Neuronal stem cell (in vitro differentiated cells): ENCODE measurements at regions not wholly inside any gene's neighbourhood (a gene's known extent, or its start where the extent isn't known, plus 50 kb on each side); places are given as distances from the start of the nearest gene placed in this dataset.

Experiments used
- DNase-seq: peaks from one replicate; pipeline ENCODE4 v3.0.0-alpha.2; 2013; ENCODE audit warnings: low spot score
- H2AFZ ChIP-seq: one replicate; pipeline ENCODE4 v1.6.1; 2013; ENCODE audit warnings: mild to moderate bottlenecking, low read length, inconsistent platforms
- H2AK5ac ChIP-seq: 2 replicates; pipeline ENCODE4 v1.6.1; 2013; ENCODE audit warnings: low read depth, mild to moderate bottlenecking, inconsistent platforms, low read length, moderate library complexity, mixed read lengths
- H2BK120ac ChIP-seq: 2 replicates; pipeline ENCODE4 v1.6.1; 2013; ENCODE audit warnings: low read depth, mild to moderate bottlenecking, inconsistent platforms, low read length, moderate library complexity, mixed read lengths
- H2BK12ac ChIP-seq: one replicate; pipeline ENCODE4 v1.6.1; 2013; ENCODE audit warnings: low read length, inconsistent platforms
- H2BK15ac ChIP-seq: 2 replicates; pipeline ENCODE4 v1.6.1; 2013; ENCODE audit warnings: mild to moderate bottlenecking, low read length, inconsistent platforms, mixed read lengths
- H2BK5ac ChIP-seq: one replicate; pipeline ENCODE4 v1.6.1; 2013; ENCODE audit warnings: inconsistent platforms, mild to moderate bottlenecking, low read length, moderate library complexity
- H3K14ac ChIP-seq: one replicate; pipeline ENCODE4 v1.6.1; 2013; ENCODE audit warnings: low read length, inconsistent platforms
- H3K18ac ChIP-seq: 2 replicates; pipeline ENCODE4 v1.6.1; 2013; ENCODE audit warnings: low read length, inconsistent platforms
- H3K23ac ChIP-seq: 2 replicates; pipeline ENCODE4 v1.6.1; 2013; ENCODE audit warnings: low read depth, mild to moderate bottlenecking, mixed read lengths, low read length, inconsistent platforms; ENCODE audit not compliant: poor library complexity
- H3K27ac ChIP-seq: replicated peaks from 3 replicates; pipeline ENCODE4 v1.5.1; 2013; ENCODE audit warnings: low read length, inconsistent platforms
- H3K27me3 ChIP-seq, 3 experiments: 2 replicates each; pipeline ENCODE4 v1.6.1; 2013; ENCODE audit warnings: low read length in 3 of 3, mild to moderate bottlenecking in 2 of 3, inconsistent platforms in 1 of 3, low read depth in 1 of 3, mixed read lengths in 1 of 3, moderate library complexity in 1 of 3; ENCODE audit not compliant: control insufficient read depth in 3 of 3, insufficient read depth in 3 of 3
- H3K36me3 ChIP-seq, 2 donors: replicated peaks in 1 of 2; 2 replicates each; pipeline ENCODE4 v1.6.1; 2013; ENCODE audit warnings: low read length in 2 of 2; ENCODE audit not compliant: control insufficient read depth in 2 of 2, insufficient read depth in 2 of 2
- H3K4ac ChIP-seq: 2 replicates; pipeline ENCODE4 v1.6.1; 2013; ENCODE audit warnings: inconsistent platforms, mild to moderate bottlenecking, low read length, moderate library complexity
- H3K4me1 ChIP-seq, 2 donors: 1 replicate in 1 of 2; 2 replicates in 1 of 2; pipeline ENCODE4 v1.6.1; 2013; ENCODE audit warnings: low read length in 2 of 2, low read depth in 1 of 2; ENCODE audit not compliant: control insufficient read depth in 2 of 2, insufficient read depth in 1 of 2
- H3K4me2 ChIP-seq: one replicate; pipeline ENCODE4 v1.6.1; 2013; ENCODE audit warnings: mild to moderate bottlenecking, low read length, inconsistent platforms; ENCODE audit not compliant: insufficient read depth, poor library complexity, severe bottlenecking
- H3K4me3 ChIP-seq, 2 donors: 2 replicates each; pipeline ENCODE4 v1.5.1; 2013; ENCODE audit warnings: low read length in 2 of 2, mild to moderate bottlenecking in 2 of 2, inconsistent platforms in 1 of 2, moderate library complexity in 1 of 2
- H3K79me1 ChIP-seq: one replicate; pipeline ENCODE4 v1.6.1; 2013; ENCODE audit warnings: low read depth, mild to moderate bottlenecking, inconsistent platforms, low read length, moderate library complexity
- H3K9ac ChIP-seq: one replicate; pipeline ENCODE4 v1.6.1; 2013; ENCODE audit warnings: mild to moderate bottlenecking, low read depth, low read length, inconsistent platforms; ENCODE audit not compliant: poor library complexity
- H3K9me3 ChIP-seq, 2 donors: replicated peaks in 1 of 2; 2 replicates each; pipeline versions ENCODE3 to v1.6.1; 2013; ENCODE audit warnings: low read length in 2 of 2, mild to moderate bottlenecking in 2 of 2, inconsistent platforms in 1 of 2, low read depth in 1 of 2, mixed read lengths in 1 of 2, moderate library complexity in 1 of 2; ENCODE audit not compliant: control insufficient read depth in 2 of 2, insufficient read depth in 1 of 2
- H4K8ac ChIP-seq: one replicate; pipeline ENCODE4 v1.6.1; 2013; ENCODE audit warnings: low read depth, mild to moderate bottlenecking, inconsistent platforms, low read length, moderate library complexity
- H4K91ac ChIP-seq: one replicate; pipeline ENCODE4 v1.6.1; 2013; ENCODE audit warnings: low read length, low read depth, mild to moderate bottlenecking, inconsistent platforms; ENCODE audit not compliant: poor library complexity
- WGBS, 2 donors: extraction: QIAGEN DNeasy Blood & Tissue Kit; methylation state at CpG; one replicate each; pipeline ENCODE4 v1.1.7; 2013; ENCODE audit warnings: missing lambda C conversion rate in 2 of 2, mixed read lengths in 1 of 2; ENCODE audit not compliant: insufficient read length in 2 of 2, insufficient replicate concordance in 1 of 2; ENCODE audit errors: extremely low coverage in 2 of 2; 5-methylcytosine and 5-hydroxymethylcytosine counted together

- no peak overlapping the region for H3K18ac ChIP-seq
- H3K4me3 ChIP-seq: no peak overlapping the region
- no CpG with 5 or more reads among the region's 3 CpGs for WGBS, 2 donors
- no peak overlapping the region for H2AFZ ChIP-seq
- no peaks in the 10 kb centered on the region for H3K36me3 ChIP-seq
- H3K27me3 ChIP-seq: no peaks in the 10 kb centered on the region
- no peak overlapping the region for H4K91ac ChIP-seq
- H3K14ac ChIP-seq: no peak overlapping the region
- H3K4me1 ChIP-seq: peaks cover 7 to 11% of the 10 kb centered on the region in 2 donors
- no peak overlapping the region for H3K27ac ChIP-seq
- no peak overlapping the region for H2BK5ac ChIP-seq
- H3K9me3 ChIP-seq: no peaks in the 10 kb centered on the region
- DNase-seq: no peak
- no peak overlapping the region for H2AK5ac ChIP-seq
- no peak overlapping the region for H3K23ac ChIP-seq
- H2BK120ac ChIP-seq: no peak overlapping the region
- H3K4ac ChIP-seq: no peak overlapping the region
- no peak overlapping the region for H4K8ac ChIP-seq
- H3K79me1 ChIP-seq: no peaks in the 10 kb centered on the region
- no peak overlapping the region for H3K4me2 ChIP-seq
- H2BK12ac ChIP-seq: no peak overlapping the region
- H2BK15ac ChIP-seq: no peak overlapping the region
- no peak overlapping the region for H3K9ac ChIP-seq
Measured at GRCh38 chrX:124212622-124213021, 119.8 kb upstream of the TEX13D start.

GRCh38 chrX:124215786-124216185 lies 116.7 kb upstream of the TEX13D start:
- peak overlapping the region; percentile 19 for H3K27ac ChIP-seq

DNA sequence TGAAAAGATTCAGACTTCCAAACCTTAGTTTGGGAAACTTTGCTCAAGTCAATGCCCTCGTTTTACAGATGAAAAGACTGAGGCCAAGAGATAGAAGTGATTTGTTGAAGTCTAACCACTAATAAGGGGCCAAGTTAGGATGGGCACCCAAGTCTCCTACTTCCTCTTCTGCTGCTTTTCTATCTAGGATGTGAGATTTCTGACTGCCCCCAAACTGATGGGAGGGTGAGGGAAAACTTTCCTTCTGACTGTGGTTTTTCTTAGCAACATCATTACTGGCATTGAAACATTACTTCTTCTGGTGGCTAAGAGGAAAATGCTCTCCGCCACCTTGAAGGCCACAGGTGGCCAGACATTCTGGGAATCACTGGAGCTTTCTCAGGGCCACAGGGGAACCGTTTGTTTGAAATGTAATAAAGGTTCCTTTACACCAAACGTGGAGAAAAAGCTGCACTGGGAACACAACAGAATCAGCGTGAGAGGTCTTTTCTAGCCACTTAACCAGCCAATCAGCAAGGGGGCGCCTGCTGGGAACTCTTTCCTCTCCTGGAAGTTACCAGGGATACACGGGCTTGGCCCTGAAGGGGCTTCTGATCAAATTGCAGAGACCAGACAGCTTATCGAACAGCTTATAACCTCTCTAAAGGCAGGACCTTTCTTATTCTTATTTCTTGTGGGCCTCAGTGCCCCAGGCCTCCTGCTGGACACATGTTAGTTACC lies 115.9 kb upstream of the TEX13D start:
- Histone ChIP-seq H3K4me3 (peak overlapping the region in 1 of 2 donors; percentile 13), H3K23ac (no peak overlapping the region), H2AFZ (peak overlapping the region; percentile 37), H3K4ac (no peak overlapping the region), H2BK5ac (no peak overlapping the region), H3K79me1 (no peaks in the 10 kb centered on the region), H3K18ac (no peak overlapping the region), H3K36me3 (no peaks in the 10 kb centered on the region), H2BK120ac (no peak overlapping the region), H4K91ac (no peak overlapping the region), H3K27me3 (no peaks in the 10 kb centered on the region), H4K8ac (no peak overlapping the region), H3K14ac (no peak overlapping the region), H3K9me3 (no peaks in the 10 kb centered on the region), H2BK12ac (no peak overlapping the region), H3K27ac (peak overlapping the region; percentile 90), H2BK15ac (no peak overlapping the region), H3K4me2 (no peak overlapping the region), H2AK5ac (no peak overlapping the region), H3K4me1 (peaks cover 15 to 24% of the 10 kb centered on the region in 2 donors), H3K9ac (no peak overlapping the region)
- no peak for DNase-seq
- WGBS, 2 donors: no CpG with 5 or more reads among the region's 8 CpGs

More at GRCh38 chrX:124215786-124216185, 116.7 kb upstream of the TEX13D start:
- Histone ChIP-seq H3K79me1 (no peaks in the 10 kb centered on the region), H3K4me2 (no peak overlapping the region), H3K4me1 (peaks cover 15 to 24% of the 10 kb centered on the region in 2 donors), H2BK120ac (no peak overlapping the region), H3K9me3 (no peaks in the 10 kb centered on the region), H3K27me3 (no peaks in the 10 kb centered on the region), H3K14ac (no peak overlapping the region), H2BK12ac (no peak overlapping the region), H2BK5ac (no peak overlapping the region), H2AFZ (no peak overlapping the region), H4K8ac (no peak overlapping the region), H2AK5ac (no peak overlapping the region), H3K36me3 (no peaks in the 10 kb centered on the region), H3K9ac (no peak overlapping the region), H3K18ac (no peak overlapping the region), H3K4ac (no peak overlapping the region), H3K4me3 (no peak overlapping the region), H2BK15ac (no peak overlapping the region), H3K23ac (no peak overlapping the region), H4K91ac (no peak overlapping the region)
- DNase-seq: no peak
- WGBS, 2 donors: no CpG with 5 or more reads among the region's 4 CpGs

DNA sequence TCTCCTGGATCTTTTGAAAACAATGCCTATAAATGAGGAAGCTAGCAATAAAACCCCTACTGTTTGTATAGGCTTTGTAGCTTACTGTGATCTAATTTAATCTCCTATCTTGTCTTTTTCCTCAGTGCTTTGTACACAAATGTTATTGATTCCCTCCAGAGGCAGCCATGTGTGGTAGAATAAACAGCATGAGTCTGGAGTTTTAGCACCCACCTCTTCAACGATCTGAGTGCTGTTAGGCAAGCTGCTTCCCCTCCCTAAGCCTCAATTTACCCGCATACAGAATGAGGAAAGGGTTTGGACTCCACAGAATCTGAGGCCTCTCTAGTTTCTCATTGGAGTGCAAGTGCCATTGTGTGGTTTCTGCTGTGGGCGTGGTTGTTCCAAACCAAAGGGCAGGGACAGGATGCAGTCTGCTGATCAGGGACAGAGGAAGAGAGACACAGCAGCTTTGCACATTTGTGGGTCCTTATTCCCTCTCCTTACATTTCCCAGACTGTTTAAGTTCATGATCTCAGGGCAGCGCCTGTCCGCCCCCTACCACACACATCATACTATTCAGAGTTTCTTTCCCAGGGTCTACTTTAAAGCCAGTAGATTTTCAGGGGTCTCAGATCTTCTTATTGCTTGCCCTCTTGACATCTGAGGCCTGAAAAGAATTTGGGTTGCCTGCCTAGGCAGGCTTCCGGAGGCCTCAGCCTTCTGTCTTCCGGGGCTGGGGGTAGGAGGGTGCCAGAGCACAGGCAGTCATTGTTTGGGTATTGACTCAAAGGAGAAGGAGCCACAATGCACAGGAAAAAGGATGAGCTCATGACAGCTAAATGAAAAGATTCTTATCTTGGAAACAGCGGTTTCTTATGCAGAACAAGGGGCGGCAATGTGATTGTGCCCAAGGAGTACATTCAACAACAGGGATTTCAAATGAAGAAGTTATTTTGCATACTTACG lies 114.9 kb upstream of the TEX13D start:
- Histone ChIP-seq H3K18ac (no peak overlapping the region), H2AK5ac (no peak overlapping the region), H2BK12ac (no peak overlapping the region), H2BK15ac (no peak overlapping the region), H4K8ac (no peak overlapping the region), H2BK5ac (no peak overlapping the region), H3K36me3 (no peaks in the 10 kb centered on the region), H3K23ac (no peak overlapping the region), H3K4me2 (peak overlapping the region; percentile 14), H3K4ac (no peak overlapping the region), H2AFZ (peak overlapping the region; percentile 25), H3K14ac (no peak overlapping the region), H3K9ac (no peak overlapping the region), H3K9me3 (no peaks in the 10 kb centered on the region), H3K4me3 (no peak overlapping the region), H3K27ac (peak overlapping the region; percentile 90), H3K4me1 (peaks cover 15 to 31% of the 10 kb centered on the region in 2 donors), H2BK120ac (no peak overlapping the region), H3K79me1 (no peaks in the 10 kb centered on the region), H4K91ac (no peak overlapping the region), H3K27me3 (no peaks in the 10 kb centered on the region)
- no CpG with 5 or more reads among the region's 10 CpGs for WGBS, 2 donors
- peak; percentile 53 for DNase-seq
